ENCODE measurements at regions not wholly inside any gene's neighbourhood (a gene's known extent, or its start where the extent isn't known, plus 50 kb on each side); places are given as distances from the start of the nearest gene placed in this dataset.
"Not testable (repeated sequence)": the region's sequence is repeated elsewhere in the genome, so short reads cannot be mapped to it uniquely, and the experiment has no call there.

DNA sequence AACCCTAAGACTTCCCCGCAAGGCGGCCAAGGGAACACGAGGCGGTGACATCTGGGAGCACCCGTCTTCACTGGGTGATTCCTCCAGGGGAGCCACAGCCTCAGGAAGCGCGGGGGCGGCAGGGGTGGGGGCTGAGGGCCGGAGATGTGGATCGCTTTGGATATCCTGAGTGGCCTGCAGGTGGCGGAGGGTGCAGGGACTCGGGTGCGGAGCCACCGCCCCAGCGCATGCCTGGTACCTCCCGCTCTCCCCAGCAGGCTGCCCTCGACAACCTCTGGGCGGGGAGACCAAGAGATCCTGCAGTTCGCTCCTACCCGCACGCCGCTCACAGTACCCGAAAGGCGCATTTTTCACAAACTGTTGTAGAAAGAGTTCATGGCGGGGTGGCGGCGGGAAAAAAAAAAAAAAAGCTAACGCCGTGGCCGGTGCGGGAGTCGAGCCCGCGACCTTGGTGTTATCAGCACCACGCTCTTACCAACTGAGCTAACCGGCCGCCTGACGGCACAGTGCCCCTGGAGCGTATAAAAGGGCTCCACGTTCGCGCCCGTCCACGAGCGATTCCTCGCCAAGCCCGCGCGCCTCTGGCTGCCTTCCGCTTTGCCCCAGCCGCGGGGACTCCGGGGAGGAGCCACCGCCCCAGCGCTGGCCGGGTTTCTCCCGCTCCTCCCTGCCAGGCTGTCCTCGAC lies 124.7 kb upstream of the PRKX start:
- DNase-seq (ENCODE audit: low read depth) = not testable (repeated sequence)

DNA sequence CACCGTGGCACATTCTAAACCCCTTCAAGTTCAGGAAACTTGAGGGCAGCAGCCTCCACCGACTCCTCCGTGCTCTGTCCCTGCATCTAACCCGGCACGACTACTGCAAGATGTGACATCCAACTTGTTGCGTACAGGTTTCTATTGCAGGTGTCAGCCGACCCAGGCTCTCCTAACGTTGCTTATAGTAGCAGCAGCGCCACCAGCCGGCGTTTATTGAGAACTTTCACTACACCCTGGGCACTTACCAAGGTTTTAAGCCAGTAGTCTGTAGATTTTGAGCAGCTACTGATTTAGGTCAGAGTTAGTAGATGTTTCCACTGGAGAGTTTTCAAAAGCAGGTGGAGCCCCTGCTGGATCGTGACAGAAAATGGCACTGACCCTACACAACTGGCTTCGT lies 123.8 kb upstream of the PRKX start:
- not testable (repeated sequence) for DNase-seq (ENCODE audit: low read depth)

DNA sequence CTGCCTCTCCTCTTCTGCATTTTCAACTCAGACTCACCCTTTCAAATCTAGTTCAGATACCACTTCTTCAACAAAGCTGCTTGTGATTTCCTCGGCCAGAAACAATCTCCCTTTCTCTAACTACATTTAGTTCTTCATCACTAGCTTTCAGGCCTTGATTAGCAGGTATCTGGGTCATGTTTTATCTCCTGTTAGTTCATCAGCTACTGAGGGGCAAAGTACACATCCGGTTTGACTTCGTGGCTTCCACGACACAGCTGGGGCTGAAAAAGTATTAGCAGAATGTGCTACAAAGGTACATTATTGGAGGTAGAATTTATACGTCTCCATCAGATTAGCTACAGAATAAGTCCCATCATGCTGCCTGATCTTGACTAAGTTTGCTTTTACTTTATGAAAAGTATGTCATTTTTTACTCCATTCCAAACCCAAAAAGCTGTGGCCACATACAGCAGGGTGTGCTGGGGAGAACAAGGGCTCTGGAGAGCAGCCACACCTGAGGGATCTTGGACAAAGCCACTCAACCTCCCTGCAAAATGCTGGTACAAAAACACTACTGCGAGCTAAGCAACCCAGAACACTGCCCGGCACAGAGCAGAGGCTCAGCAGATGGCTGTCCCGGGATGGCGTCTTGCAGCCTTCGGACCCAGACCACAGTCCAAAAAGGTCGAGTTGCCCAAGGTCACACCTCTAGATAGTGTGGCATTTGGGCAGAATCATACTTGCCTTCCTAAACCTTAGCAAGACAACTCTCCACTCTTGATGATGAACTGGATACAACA lies 120.5 kb upstream of the PRKX start:
- not testable (repeated sequence) for DNase-seq (ENCODE audit: low read depth)

DNA sequence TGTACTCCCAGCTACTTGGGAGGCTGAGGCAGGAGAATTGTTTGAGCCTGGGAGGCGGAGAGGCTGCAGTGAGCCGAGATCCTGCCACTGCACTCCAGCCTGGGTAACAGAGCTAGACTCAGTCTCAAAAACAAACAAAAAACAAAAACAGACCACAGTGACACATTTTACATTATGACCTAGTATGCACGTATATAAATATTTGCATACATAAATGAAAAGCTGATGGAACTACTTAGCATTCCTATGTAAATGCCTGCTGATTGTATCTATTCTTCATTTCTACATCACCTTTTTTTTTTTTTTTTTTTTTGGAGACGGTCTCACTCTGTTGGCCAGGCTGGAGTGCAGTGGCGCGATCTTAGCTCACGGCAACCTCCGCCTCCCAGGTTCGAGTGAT lies 116.6 kb upstream of the PRKX start:
- not testable (repeated sequence) for DNase-seq (ENCODE audit: low read depth)

DNA sequence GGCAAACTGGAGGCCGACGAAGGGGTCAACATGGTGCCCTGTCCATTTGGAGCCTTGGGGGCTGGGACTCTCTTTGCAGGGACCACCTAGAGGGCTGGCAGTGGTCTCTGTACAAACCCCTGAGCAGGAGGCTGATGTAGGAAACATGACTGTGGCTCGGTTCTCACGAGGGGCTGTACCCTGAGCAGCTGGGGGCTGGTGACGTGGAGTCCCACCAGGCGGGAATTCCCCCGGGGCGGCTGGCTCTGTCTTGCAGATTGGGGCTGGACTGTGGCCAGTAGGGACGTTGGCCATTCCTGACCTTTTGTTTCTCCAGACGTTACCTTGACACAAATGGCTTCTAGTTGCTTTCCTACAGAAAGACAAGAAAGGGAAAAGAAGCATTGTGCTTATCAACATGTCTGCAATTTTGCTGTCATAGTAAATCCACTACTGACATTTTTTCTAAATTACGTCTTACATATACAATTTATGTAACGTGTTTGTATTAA lies 115.6 kb upstream of the PRKX start:
- DNase-seq (ENCODE audit: low read depth) = not testable (repeated sequence)

DNA sequence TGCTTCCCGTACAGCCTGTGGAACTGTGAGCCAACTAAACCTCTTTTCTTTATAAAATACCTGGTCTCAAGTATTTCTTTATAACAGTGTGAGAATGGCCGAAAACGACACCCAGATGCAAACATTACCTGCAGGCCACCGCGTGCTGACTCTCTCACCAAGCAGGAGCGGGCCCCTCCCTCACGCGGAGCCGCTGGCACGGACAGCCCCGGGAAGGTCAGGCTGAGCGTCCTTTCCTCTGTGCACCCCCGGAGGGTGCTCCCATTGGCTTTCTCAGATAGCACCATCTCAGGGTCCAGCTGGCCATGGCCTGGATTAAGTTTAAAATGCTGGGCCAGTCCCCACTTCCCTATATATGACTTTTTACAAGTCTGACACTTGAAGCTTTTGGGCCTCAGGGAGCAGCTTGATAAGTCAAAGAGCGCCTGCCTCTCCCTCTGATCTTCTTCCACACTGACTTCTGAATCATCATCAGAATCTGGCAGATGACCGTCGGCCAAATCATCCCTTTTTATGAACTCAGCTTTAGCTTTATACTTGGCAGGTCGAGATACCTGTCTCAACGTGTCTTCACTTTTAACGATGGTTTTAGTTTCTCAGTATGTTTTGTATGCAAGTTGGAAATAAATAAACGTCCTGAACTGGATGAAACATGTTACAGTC lies 115.1 kb upstream of the PRKX start:
- not testable (repeated sequence) for DNase-seq (ENCODE audit: low read depth)

DNA sequence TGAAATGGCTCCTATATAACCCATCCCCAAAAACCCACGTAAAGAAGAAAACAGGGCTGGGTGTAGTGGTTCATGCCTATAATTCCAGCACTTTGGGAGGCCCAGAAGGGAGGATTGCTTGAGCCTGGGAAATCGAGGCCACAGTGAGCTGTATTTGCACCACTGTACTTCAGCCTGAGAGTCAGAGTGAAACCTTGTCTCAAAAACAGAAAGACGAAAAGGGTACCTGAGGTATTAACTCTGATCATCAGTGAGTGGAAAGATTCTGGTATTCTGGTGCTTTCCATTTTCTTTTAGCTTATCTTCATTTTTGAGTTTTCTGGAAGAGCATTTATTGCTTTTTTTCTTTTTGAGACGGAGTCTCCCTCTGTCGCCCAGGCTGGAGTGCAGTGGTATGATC lies 110.6 kb upstream of the PRKX start:
- DNase-seq (ENCODE audit: low read depth) = not testable (repeated sequence)

DNA sequence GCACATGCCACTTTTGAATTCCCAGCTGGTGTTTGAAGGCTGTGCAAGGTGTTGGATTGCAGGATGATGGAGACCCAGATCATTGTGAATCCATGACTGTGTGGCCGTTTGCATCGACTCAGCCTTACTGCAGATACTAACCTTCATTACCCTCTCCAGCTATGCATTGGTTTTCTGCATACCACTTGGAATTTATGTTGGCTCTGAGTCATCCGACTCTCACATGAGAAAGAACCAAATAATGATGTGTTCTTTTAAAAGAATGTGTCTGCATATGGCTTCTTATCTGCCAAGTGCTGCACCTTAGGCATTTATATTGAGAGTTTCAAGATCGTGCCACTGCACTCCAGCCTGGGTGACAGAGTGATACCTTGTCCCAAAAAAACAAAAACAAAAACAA lies 106.7 kb upstream of the PRKX start:
- no peak for DNase-seq (ENCODE audit: low read depth)

DNA sequence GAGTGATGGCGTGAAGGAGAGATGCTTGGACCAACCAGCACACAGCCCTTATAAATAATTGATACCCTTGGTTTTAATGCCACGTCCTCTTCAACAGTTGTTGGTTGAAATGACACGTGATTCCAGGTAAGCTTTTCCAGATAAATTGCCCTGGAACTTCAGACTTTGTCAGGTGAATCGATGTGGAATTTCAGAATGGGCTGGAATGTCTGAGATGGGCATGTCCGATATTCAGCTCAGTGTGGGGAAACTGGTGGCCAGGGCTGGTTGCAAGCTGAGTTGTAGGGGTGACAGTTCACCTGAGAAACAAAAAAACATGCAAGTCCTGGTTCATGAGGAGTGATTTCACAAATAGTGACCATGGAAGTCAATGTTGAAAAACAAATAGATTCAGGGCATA lies 104.0 kb upstream of the PRKX start:
- DNase-seq (ENCODE audit: low read depth) = not testable (repeated sequence)

DNA sequence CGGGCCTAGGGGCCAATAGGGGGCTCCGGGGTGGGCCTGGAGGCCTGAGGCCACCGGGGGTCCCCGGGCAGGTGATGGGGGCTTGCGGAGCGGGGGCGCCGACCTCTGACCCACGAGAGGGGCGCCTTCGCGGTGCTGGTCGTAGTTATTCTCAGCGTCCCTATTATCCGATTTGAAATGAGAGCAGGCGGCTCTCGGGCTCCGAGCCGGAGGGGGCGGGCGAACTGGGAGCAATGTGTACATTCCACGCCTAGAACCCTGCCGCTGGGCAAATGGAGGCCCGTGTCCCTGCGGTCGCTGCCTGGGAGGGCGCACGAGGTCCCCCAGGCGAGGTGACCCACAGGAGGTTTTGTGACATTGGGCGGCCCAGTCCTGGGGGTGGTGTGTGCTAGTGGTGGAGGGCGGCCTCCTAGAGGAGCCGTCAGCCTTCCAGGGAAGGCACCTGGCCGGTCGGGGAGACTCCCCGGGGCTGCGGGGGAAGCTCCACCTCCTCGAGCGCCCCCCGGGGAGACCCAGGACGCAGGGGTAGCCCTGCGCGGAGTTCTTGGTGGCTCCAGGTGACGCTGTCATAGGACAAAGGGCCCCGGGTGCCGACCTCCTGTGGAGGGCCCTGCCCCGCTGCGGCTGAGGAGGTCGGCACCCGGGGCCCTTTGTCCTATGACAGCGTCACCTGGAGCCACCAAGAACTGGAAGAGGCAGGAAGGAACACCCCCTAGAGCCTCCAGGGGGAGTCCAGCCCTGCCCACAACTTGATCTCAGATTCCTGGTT lies 102.6 kb upstream of the PRKX start:
- peak; percentile 30 for DNase-seq (ENCODE audit: low read depth)

DNA sequence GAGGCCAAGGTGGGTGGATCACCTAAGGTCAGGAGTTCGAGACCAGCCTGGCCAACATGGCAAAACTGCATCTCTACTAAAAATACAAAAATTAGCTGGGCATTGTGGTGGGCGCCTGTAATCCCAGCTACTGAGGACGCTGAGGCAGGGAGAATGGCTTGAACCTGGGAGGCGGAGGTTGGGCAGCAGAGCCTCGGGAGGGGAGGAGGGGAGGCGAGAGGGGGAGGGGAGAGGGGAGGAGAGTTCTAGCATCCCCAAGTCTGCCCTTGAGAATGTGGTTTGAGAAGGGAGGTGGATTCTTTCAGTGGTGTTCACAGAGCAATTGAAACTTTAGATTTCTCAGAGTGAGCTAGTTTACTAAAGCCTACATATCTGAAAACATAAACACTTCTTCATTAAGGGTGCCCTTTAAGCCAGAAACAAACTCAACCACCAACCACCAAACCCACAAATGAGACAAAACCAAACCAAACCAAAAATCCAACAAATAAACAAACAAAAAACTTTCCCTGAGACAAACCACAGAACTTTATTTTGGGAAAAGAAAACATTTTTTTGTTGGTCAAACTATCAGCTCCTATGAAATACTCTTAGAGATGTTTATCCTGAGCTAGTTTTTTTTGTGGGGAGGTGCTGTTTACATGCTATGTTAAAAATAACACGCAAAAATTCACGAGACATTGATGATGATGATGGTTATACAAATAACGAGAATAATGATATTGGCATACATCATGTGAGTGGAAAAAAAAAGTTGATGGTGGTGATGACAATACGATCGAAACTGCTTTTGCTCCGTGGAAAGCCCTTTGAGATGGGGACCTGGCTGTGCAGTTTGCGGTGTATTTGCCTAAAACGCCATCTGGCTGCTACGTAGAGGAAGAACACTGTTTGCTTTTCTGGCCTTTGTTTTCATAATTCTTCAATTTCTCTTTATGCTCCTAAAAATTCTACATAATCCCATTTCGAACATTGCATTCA lies 98.2 kb upstream of the PRKX start:
- no peak for DNase-seq (ENCODE audit: low read depth)

DNA sequence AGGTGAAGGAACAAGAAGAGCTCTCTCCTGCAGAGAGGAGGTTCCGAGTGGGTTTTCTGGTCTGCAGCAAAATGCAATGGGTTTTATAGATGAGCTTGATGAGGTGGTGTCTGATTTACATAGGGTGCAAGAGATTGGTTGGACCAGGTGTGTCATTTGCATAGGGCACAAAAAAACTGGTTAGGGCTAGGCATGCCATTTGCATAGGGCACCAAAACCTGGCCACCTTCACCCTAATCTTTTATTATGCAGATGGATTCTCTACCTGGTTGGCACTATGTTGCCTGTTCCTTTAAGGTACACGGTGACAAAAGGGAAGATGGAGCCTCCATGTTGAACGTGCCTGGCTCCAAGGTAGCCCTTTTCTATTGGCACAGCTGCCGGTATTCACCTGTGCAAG lies 94.5 kb upstream of the PRKX start:
- no peak for DNase-seq (ENCODE audit: low read depth)

DNA sequence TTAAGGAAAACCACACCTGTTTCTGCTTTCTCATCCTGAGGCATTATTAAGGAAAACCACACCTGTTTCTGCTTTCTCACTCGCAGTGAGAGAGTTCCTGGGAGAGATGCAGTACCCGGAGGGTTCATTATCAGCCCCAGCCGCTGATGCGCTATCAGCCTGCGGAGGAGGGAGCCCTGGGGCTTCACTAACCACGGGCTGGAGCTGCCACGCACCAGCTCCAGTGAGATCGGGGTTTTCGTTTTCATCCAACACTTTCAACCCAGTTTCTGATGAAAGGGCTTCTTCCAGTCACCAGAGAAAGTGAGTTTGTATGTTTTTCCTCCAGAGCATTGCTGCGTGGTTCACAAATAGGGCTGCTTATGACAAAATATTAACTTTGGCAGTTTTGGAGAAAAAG lies 93.2 kb upstream of the PRKX start:
- DNase-seq (ENCODE audit: low read depth) = no peak

DNA sequence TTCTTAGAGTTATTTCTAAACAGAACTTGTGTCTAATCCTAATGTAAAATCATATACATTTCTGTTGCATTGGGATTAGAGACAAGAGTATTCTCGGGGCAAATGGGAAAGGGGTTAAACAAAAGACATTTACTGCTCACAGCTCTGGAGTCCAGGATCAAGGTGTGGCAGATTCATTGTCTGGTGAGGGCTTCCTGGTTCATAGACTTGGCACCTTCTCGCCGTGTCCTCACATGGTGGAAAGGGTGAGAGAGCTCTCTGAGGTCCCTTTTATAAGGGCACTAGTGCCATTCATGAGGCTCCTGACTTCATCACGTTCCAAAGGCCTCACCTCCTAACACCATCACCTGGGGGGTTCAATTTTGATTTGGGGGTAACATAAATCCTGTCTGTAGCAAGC lies 90.3 kb upstream of the PRKX start:
- no peak for DNase-seq (ENCODE audit: low read depth)

DNA sequence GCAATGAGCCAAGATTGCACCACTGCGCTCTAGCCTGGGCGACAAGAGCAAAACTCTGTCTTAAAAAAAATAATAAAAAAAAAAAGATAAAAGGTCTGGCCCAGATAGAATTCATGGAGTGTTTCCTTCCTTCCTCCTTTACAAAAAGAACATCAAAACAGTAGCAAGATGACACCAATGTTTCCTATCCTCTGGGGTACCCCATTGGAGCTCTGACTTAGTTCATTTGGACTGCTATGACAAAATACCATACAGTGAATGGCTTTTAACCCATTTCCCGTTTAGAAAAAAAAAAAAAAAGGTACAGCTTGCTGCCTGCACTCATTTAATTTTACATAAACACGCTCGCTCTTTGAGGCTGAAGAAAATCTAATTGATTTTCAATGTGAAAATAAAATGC lies 89.9 kb upstream of the PRKX start:
- DNase-seq (ENCODE audit: low read depth) = no peak

DNA sequence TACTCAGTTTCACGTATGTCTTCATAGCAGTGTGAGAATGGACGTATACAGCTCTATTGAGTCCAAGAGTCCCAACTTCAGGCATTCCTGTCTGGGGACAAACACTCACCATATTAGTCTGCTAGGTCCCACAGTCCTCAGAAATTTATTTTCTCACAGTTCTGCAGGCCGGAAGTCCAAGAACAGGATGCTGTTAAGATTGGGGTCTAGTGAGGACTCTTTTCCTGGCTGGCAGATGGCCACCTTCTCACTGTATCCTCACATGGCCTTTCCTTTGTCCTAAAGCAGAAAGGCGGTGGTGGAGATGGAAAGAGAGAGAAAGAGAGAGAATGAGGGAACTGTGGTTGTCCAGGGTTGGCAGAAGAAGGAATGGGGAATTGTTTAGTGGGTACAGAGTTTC lies 82.0 kb upstream of the PRKX start:
- not testable (repeated sequence) for DNase-seq (ENCODE audit: low read depth)

DNA sequence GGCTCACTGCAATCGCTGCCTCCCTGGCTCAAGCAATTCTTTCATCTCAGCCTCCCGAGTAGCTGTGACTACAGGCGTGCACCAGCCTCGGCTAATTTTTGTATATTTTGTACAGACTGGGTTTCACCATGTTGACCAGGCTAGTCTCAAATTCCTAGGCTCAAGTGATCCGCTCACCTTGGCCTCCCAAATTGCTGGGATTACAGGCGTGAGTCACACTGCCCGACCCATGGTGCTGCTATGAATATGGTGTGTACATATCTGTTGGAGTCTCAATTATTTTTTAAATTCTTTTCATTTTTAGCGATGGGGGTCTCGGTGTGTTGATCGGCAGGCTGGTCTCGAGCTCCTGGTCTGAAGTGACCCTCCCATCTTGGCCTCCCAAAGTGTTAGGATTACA lies 78.0 kb upstream of the PRKX start:
- no peak for DNase-seq (ENCODE audit: low read depth)

DNA sequence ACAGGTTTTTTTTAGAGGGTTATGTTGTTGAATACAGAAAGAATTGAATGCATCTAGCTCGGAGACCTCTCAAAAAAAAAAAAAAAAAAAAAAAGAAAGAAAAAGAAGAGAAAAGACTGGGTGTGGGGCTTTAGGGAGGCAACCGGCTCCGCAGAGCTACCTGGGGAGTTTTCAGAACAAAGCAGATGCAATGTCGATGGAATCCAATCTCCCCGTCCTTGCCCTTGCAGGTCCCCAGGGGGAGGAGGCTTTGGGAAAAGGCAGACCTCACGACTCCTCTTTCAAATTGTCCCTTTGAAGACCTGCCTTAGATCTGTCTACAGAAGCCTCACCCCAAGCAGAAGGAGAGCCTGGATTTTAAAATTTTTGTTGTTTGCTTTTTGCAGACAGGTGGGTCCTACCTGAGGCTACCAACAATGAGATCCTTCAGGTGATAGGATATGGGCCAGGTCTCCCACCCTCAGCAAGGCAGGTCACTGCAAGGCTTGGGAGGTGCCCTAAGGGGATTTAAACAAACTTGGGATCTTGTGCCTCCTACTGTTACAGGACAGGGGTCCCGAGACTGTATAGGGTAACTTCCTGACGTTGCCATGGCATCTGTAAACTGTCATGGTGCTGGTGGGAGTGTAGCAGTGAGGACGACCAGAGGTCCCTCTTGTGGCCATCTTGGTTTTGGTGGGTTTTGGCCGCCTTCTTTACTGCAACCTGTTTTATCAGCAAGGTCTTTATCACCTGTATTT lies 75.2 kb upstream of the PRKX start:
- no peak for DNase-seq (ENCODE audit: low read depth)

DNA sequence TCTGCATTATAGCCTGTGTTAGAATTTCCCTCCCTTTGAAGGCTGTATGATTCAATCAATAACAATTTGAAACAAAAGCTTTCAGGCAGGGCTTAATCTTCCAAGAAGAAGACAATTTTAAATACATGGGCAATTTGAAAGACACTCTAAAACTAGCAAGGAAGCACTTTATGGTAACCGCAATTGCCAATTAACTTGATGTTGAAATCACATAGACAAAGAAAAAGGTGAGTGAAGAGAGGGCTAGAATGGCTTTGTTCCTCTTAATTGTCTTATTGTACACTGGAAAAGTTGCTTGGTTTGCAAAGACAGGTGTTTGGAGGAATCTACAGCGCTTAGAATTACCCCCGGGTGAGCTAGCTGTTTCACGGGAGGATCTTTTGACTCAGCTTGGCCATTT lies 74.4 kb upstream of the PRKX start:
- no peak for DNase-seq (ENCODE audit: low read depth)

DNA sequence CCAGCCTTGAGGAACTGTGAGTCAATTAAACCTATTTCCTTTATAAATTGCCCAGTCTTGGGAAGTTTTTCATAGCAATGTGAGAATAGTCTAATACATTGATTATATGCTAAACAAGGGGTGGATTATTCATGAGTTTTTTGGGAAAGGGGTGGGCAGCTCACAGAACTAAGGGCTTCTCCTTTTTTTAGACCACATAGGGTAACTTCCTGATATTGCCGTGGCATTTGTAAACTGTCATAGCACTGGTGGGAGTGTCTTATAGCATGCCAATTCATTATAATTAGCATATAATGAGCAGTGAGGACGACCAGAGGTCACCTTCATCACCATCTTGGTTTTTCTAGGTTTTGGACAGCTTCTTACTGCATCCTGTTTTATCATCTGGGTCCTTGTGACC lies 72.4 kb upstream of the PRKX start:
- not testable (repeated sequence) for DNase-seq (ENCODE audit: low read depth)
